Activated B cell treated with CpG ODN at 0.5 μM for 24 hours (primary cell): ENCODE measurements at regions not wholly inside any gene's neighbourhood (a gene's known extent, or its start where the extent isn't known, plus 50 kb on each side); places are given as distances from the start of the nearest gene placed in this dataset.

Source experiments
- ATAC-seq: fragments of 200-7000 bp; cut with Tn5 transposase; one replicate; pipeline ENCODE4 v1.10.0; 2021; ENCODE audit warnings: low read depth, mild to moderate bottlenecking, moderate library complexity
- CTCF ChIA-PET: fragments of 350-600 bp; sonication (Branson Sonifier 250); formaldehyde crosslinking; loops from one replicate; lab custom pipeline; 2021; ENCODE audit warnings: antibody characterized with exemption; lab: Charles Lee
- POLR2A ChIA-PET: fragments of 350-600 bp; sonication (Branson Sonifier 250); formaldehyde crosslinking; loops from one replicate; lab custom pipeline; 2021; ENCODE audit warnings: antibody characterized with exemption; lab: Charles Lee
- DNase-seq: peaks from one replicate; pipeline ENCODE4 v3.0.0; 2022
- H3K27ac Mint-ChIP-seq: one replicate; pipeline ENCODE4 v1.8.0; 2020; ENCODE audit warnings: mixed read lengths
- H3K27me3 Mint-ChIP-seq: one replicate; pipeline ENCODE4 v1.8.0; 2021; ENCODE audit warnings: mixed read lengths
- H3K36me3 Mint-ChIP-seq: one replicate; pipeline ENCODE4 v1.8.0; 2021; ENCODE audit warnings: low read depth, mixed read lengths
- H3K4me1 Mint-ChIP-seq: one replicate; pipeline ENCODE4 v1.8.0; 2021; ENCODE audit warnings: mixed read lengths
- H3K4me3 Mint-ChIP-seq: one replicate; pipeline ENCODE4 v1.8.0; 2020; ENCODE audit warnings: mild to moderate bottlenecking, mixed read lengths
- H3K9me3 Mint-ChIP-seq: one replicate; pipeline ENCODE4 v1.8.0; 2020; ENCODE audit warnings: mixed read lengths
- intact Hi-C: fragments of 100-400 bp; cut with micrococcal nuclease; formaldehyde crosslinking; loops from one replicate; pipeline ENCODE4 v1.15.1; 2024
- TF ChIP-seq, protein P1 (sequence below): fragments of 200-600 bp; IDR thresholded peaks from one replicate; pipeline ENCODE4 v1.8.0; 2022; ENCODE audit warnings: antibody characterized with exemption, mild to moderate bottlenecking

DNA sequence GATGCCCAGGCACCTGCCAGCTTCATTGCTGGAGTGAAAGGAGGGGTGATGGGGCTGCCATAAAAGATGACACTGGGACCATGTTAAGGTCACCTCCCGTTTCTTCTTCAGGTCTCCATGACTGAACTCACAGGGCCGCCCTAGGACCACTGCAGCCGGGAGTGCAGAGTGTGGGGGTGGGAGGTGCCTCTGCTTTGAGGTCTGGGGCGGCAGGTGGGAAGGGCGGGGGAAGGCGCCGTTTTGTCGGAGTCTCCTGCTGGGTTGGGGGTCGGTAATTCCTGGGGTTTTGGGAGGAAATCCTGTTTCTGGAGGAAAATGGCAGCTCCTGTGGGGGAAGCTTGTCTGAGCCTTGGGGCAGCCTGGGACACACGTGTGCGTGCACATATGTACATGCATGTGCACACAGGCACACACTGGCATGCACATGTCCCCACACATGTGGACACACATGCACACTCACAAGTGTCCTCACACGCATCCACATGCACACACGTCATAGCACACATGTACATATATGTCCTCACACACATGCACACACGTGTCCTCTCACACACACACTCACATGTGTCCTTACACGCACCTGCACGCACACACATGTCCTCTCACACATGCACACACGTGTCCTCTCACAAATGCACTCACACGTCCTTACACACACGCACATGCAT is 990.9 kb downstream of the BRD1 start:
- TF ChIP-seq, protein P1, sequence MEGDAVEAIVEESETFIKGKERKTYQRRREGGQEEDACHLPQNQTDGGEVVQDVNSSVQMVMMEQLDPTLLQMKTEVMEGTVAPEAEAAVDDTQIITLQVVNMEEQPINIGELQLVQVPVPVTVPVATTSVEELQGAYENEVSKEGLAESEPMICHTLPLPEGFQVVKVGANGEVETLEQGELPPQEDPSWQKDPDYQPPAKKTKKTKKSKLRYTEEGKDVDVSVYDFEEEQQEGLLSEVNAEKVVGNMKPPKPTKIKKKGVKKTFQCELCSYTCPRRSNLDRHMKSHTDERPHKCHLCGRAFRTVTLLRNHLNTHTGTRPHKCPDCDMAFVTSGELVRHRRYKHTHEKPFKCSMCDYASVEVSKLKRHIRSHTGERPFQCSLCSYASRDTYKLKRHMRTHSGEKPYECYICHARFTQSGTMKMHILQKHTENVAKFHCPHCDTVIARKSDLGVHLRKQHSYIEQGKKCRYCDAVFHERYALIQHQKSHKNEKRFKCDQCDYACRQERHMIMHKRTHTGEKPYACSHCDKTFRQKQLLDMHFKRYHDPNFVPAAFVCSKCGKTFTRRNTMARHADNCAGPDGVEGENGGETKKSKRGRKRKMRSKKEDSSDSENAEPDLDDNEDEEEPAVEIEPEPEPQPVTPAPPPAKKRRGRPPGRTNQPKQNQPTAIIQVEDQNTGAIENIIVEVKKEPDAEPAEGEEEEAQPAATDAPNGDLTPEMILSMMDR, result no peak

DNA sequence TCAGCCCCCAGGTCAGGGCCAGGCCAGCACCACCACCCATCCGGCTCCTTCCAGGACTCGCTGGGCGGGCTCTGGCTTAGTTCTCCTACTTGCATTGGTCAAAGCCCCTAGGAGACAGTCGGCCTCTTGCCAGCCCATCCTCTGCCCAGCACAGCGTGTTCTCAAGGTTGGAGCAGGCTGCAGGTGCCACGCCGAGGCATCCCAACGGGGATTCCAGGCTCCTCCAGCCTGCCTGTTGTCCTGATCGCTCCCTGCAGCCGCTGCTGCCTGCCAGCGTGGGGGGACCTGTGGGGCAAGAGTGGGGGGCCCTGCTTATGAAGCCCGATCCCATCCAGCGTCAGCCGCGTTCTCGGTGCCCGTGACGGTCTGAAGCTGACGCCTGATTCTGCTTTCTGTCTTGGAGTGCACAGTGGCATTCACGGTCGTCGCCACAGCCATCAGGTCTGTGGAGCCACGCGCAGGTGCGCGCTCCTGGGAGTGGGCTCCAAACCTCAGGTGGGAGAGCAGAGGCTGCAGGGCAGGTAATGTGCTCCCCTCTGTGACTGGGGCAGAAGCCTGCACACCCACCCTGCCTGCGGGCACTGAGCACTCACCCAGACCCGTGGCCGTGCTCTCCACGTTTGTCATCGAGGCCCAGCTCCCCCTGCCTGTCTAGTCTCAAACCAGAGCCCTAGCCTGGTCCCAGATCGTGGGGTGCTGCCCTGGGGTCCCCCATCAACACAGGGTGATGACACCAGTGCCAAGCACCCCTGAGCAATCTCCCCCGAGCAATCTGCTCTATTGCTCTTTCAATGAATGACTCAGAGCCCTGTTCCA is 991.6 kb downstream of the BRD1 start:
- H3K9me3 Mint-ChIP-seq, result peaks cover 13% of the 10 kb centered on the region
- intact Hi-C loops, result no loop called here
- POLR2A ChIA-PET, result no interaction called here
- no peaks in the 10 kb centered on the region for H3K27me3 Mint-ChIP-seq
- H3K4me1 Mint-ChIP-seq, result peaks cover 7% of the 10 kb centered on the region
- DNase-seq (no peak), ATAC-seq (no peak)
- H3K36me3 Mint-ChIP-seq, result no peaks in the 10 kb centered on the region
- TF ChIP-seq, protein P1, result no peak
- CTCF ChIA-PET, result no interaction called here
- no peak overlapping the region for H3K27ac Mint-ChIP-seq
- no peak overlapping the region for H3K4me3 Mint-ChIP-seq

More for the DNA sequence above, 990.9 kb downstream of the BRD1 start:
- intact Hi-C loops, result no loop called here
- Mint-ChIP-seq H3K4me1 (peaks cover 7% of the 10 kb centered on the region), H3K9me3 (peaks cover 10% of the 10 kb centered on the region), H3K36me3 (no peaks in the 10 kb centered on the region), H3K27me3 (no peaks in the 10 kb centered on the region), H3K27ac (no peak overlapping the region), H3K4me3 (no peak overlapping the region)
- CTCF ChIA-PET, result no interaction called here
- POLR2A ChIA-PET, result no interaction called here
- DNase-seq (no peak), ATAC-seq (no peak)

DNA sequence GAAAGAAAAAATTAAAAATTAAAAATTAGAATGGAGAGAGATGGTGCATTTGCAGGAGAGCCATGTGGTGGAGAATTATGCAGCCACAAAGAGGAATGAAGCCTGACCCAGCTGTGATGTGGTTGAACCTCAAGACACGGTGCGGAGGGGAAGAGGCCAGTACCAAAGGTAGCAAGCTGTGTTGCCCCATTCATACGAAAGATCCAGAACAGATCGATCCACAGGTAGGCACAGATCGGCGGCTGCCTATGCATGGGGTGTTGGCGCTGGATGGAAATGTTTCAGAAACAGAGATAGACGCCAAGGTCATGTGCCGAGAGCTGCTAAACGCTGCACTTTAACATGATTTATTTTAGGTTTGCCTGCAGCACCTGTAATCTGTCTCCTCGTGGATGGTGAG is 992.3 kb downstream of the BRD1 start:
- TF ChIP-seq, protein P1, result no peak
- no peak for DNase-seq
- Mint-ChIP-seq H3K4me3 (no peak overlapping the region), H3K27ac (no peak overlapping the region), H3K4me1 (peaks cover 7% of the 10 kb centered on the region), H3K27me3 (no peaks in the 10 kb centered on the region), H3K36me3 (no peaks in the 10 kb centered on the region), H3K9me3 (peaks cover 16% of the 10 kb centered on the region)
- intact Hi-C loops, result no loop called here
- CTCF ChIA-PET, result no interaction called here
- POLR2A ChIA-PET, result no interaction called here
- no peak for ATAC-seq

DNA sequence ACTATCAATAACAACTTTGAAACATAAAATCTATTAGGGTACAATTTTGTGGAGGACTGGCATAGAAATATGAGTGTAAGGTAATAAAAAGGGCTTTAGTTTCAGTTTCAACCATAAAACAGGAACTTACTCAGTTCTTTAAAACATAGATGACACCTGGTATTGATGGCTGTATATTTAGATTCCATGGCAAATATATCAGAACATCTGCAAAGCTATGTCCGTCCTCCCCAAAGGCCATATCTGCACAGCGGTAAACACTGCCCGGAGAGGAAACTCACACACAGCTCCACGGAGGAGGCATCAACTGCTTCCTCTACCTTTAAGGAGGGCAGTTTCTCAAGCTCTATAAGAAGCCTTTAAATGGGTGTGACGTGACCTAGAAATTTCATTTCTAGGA is 993.3 kb downstream of the BRD1 start:
- Mint-ChIP-seq H3K4me1 (peaks cover 7% of the 10 kb centered on the region), H3K36me3 (no peaks in the 10 kb centered on the region), H3K9me3 (peaks cover 17% of the 10 kb centered on the region), H3K4me3 (no peak overlapping the region), H3K27ac (no peak overlapping the region), H3K27me3 (peaks cover under 1% of the 10 kb centered on the region)
- ChIA-PET CTCF (no interaction called here), POLR2A (no interaction called here)
- ATAC-seq (no peak), DNase-seq (no peak)
- intact Hi-C loops, result no loop called here
- TF ChIP-seq, protein P1, result no peak

DNA sequence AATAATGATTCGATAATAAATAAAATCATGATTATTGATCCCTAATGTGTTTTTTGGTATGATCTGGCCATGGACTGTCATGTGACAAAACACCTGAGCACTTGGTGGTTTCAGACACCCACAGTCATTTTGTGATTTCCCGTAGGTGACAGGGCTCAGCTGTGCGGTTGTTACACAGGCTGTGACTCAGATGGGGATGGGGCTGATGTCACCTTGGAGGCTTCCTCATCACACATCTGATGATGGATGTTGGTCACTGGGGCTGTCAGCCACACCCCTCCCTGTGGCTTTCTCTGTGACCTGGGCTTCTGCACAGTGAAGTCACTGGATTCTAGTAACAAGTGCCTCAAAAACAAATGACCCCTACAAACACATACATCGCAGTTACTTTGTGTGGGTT is 995.1 kb downstream of the BRD1 start:
- POLR2A ChIA-PET, result no interaction called here
- TF ChIP-seq, protein P1, result no peak
- CTCF ChIA-PET, result no interaction called here
- H3K4me1 Mint-ChIP-seq, result peaks cover 7% of the 10 kb centered on the region
- intact Hi-C loops, result no loop called here
- ATAC-seq (no peak), DNase-seq (no peak)
- H3K9me3 Mint-ChIP-seq, result peaks cover 14% of the 10 kb centered on the region
- H3K27ac Mint-ChIP-seq, result no peak overlapping the region
- no peaks in the 10 kb centered on the region for H3K36me3 Mint-ChIP-seq
- no peak overlapping the region for H3K4me3 Mint-ChIP-seq
- H3K27me3 Mint-ChIP-seq, result peaks cover 2% of the 10 kb centered on the region
